MCF 10A (cell line): ENCODE measurements at regions not wholly inside any gene's neighbourhood (a gene's known extent, or its start where the extent isn't known, plus 50 kb on each side); places are given as distances from the start of the nearest gene placed in this dataset.
"Not testable (repeated sequence)": the region's sequence is repeated elsewhere in the genome, so short reads cannot be mapped to it uniquely, and the experiment has no call there.

Source experiments
- BruUV-seq: library from RNA; stranded (reverse); fragments of 400-500 nt; replicated peaks from 2 replicates; lab custom pipeline; 2021; lab: Mats Ljungman, UMichigan
- CTCF ChIA-PET: fragments of 300-600 bp; sonication (Branson Sonifier 250); formaldehyde crosslinking; extraction: SDS; loops from one replicate; lab custom pipeline; 2021; ENCODE audit warnings: antibody characterized with exemption, inconsistent platforms; lab: Yijun Ruan, JAX
- POLR2A ChIA-PET: fragments of 300-600, 350-650 bp; sonication (Branson Sonifier 250); formaldehyde crosslinking; extraction: SDS; loops from one replicate; lab custom pipeline; 2020; ENCODE audit warnings: antibody characterized with exemption, inconsistent platforms; lab: Yijun Ruan, JAX
- DNase-seq: peaks from one replicate; pipeline ENCODE4 v3.0.0-alpha.2; 2018; ENCODE audit not compliant: unreplicated experiment
- H3K27ac Mint-ChIP-seq: one replicate; pipeline ENCODE4 v1.8.0; 2022; ENCODE audit warnings: mild to moderate bottlenecking, low read depth, mixed read lengths; ENCODE audit not compliant: unreplicated experiment
- H3K27me3 Mint-ChIP-seq: one replicate; pipeline ENCODE4 v1.8.0; 2022; ENCODE audit warnings: mixed read lengths; ENCODE audit not compliant: insufficient read depth, unreplicated experiment
- H3K36me3 Mint-ChIP-seq: one replicate; pipeline ENCODE4 v1.8.0; 2022; ENCODE audit warnings: mild to moderate bottlenecking, moderate library complexity, mixed read lengths; ENCODE audit not compliant: insufficient read depth, unreplicated experiment
- H3K4me1 Mint-ChIP-seq: one replicate; pipeline ENCODE4 v1.8.0; 2022; ENCODE audit warnings: mixed read lengths; ENCODE audit not compliant: insufficient read depth, unreplicated experiment
- H3K4me3 Mint-ChIP-seq: one replicate; pipeline ENCODE4 v1.8.0; 2022; ENCODE audit warnings: mild to moderate bottlenecking, moderate library complexity, mixed read lengths; ENCODE audit not compliant: unreplicated experiment
- H3K9me3 Mint-ChIP-seq: one replicate; pipeline ENCODE4 v1.8.0; 2022; ENCODE audit warnings: mixed read lengths; ENCODE audit not compliant: unreplicated experiment
- CTCF ChIP-seq: fragments of 200-600 bp; IDR thresholded peaks from one replicate; pipeline ENCODE4 v1.8.0; 2022; ENCODE audit warnings: antibody characterized with exemption, mild to moderate bottlenecking; ENCODE audit not compliant: unreplicated experiment
- intact Hi-C: fragments of 100-400 bp; cut with micrococcal nuclease; formaldehyde crosslinking; loops from 2 replicates; pipeline ENCODE4 v1.14.1; 2022

- no peaks in the 10 kb centered on the region for H3K36me3 Mint-ChIP-seq
- CTCF ChIA-PET, result no interaction called here
- TF ChIP-seq CTCF, result no peak
- H3K27me3 Mint-ChIP-seq, result no peaks in the 10 kb centered on the region
- no peak overlapping the region for H3K27ac Mint-ChIP-seq
- peaks cover 16% of the 10 kb centered on the region for H3K9me3 Mint-ChIP-seq
- POLR2A ChIA-PET, result no interaction called here
- intact Hi-C loops, result no loop called here
- no peaks in the 10 kb centered on the region for H3K4me1 Mint-ChIP-seq
- DNase-seq, result no peak
- no peak overlapping the region for H3K4me3 Mint-ChIP-seq
- no TSS peak for BruUV-seq
Measured at GRCh38 chr16:62751218-62751617, 715.0 kb upstream of the CDH8 start.

DNA sequence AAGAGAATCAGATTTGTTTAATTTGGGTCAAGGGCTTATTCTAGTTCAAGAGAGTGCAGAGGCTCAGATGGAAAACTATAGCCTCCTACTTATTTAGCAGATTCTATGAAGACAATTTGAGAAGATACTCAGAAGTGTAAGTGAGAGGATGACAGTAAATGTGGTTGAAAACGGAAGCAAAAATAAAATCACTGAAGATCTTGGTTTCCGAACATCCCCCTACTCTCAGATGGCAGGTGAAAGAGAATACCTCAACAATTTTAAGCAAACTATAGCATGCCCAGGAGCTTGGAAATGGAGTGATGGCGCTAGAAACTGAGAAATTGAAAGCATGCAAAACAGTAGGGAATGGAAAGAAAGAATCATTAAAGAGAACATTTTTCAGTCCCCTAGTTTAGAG lies 705.5 kb upstream of the CDH8 start:
- CTCF ChIA-PET, result no interaction called here
- no peaks in the 10 kb centered on the region for H3K27me3 Mint-ChIP-seq

GRCh38 chr16:62738666-62739460 lies 702.6 kb upstream of the CDH8 start:
- CTCF ChIA-PET, result no interaction called here
- BruUV-seq, result no TSS peak

More for the DNA sequence above, 705.5 kb upstream of the CDH8 start:
- intact Hi-C loops, result no loop called here
- no peak for TF ChIP-seq CTCF
- BruUV-seq, result no TSS peak
- Mint-ChIP-seq H3K36me3 (peaks cover 7% of the 10 kb centered on the region), H3K4me1 (no peaks in the 10 kb centered on the region), H3K4me3 (no peak overlapping the region), H3K27ac (no peak overlapping the region), H3K9me3 (peaks cover 49% of the 10 kb centered on the region)
- POLR2A ChIA-PET, result no interaction called here
- DNase-seq, result no peak

GRCh38 chr16:62732092-62732491 lies 695.9 kb upstream of the CDH8 start:
- ChIA-PET CTCF (no interaction called here), POLR2A (interaction anchor here (0.6 kb wide), 1 partner anchor 91 kb away, joined by 3 read pairs; no protein-coding TSS in a partner anchor)
- no peaks in the 10 kb centered on the region for H3K27me3 Mint-ChIP-seq
- BruUV-seq, result no TSS peak
- H3K4me3 Mint-ChIP-seq, result no peak overlapping the region
- no peak overlapping the region for H3K27ac Mint-ChIP-seq
- no peak for DNase-seq
- peaks cover 6% of the 10 kb centered on the region for H3K36me3 Mint-ChIP-seq
- peaks cover 15% of the 10 kb centered on the region for H3K9me3 Mint-ChIP-seq
- H3K4me1 Mint-ChIP-seq, result no peaks in the 10 kb centered on the region
- no peak for TF ChIP-seq CTCF
- intact Hi-C loops, result no loop called here

More at GRCh38 chr16:62738666-62739460, 702.6 kb upstream of the CDH8 start:
- POLR2A ChIA-PET, result interaction anchor here (0.7 kb wide), 1 partner anchor 21 kb away, joined by 4 read pairs; no protein-coding TSS in a partner anchor
- Mint-ChIP-seq H3K9me3 (peaks cover 30% of the 10 kb centered on the region), H3K36me3 (no peaks in the 10 kb centered on the region), H3K27me3 (no peaks in the 10 kb centered on the region), H3K4me1 (no peaks in the 10 kb centered on the region), H3K27ac (no peak overlapping the region), H3K4me3 (no peak overlapping the region)
- no peak for DNase-seq
- intact Hi-C loops, result no loop called here
- TF ChIP-seq CTCF, result no peak

- H3K27ac Mint-ChIP-seq, H3K36me3 Mint-ChIP-seq, H3K27me3 Mint-ChIP-seq, POLR2A ChIA-PET, H3K4me3 Mint-ChIP-seq, DNase-seq, BruUV-seq, H3K4me1 Mint-ChIP-seq, intact Hi-C loops: not testable (repeated sequence)
- CTCF ChIA-PET, result interaction anchor here (0.6 kb wide), 2 partner anchors 98 to 151 kb away, joined by 3 read pairs; no protein-coding TSS in a partner anchor
- peaks cover 28% of the 10 kb centered on the region for H3K9me3 Mint-ChIP-seq
Measured at GRCh38 chr16:62724670-62725269, 688.5 kb upstream of the CDH8 start.
